Stimulated activated CD8-positive, alpha-beta memory T cell treated with anti-CD3 and anti-CD28 coated beads, Interleukin-4, amount 100 ng/mL, for 48 hours (primary cell): ENCODE measurements at regions not wholly inside any gene's neighbourhood (a gene's known extent, or its start where the extent isn't known, plus 50 kb on each side); places are given as distances from the start of the nearest gene placed in this dataset.
"Not testable (repeated sequence)": the region's sequence is repeated elsewhere in the genome, so short reads cannot be mapped to it uniquely, and the experiment has no call there.

Source experiments
- DNase-seq: peaks from one replicate; pipeline ENCODE4 v3.0.0-alpha.2; 2020

DNA sequence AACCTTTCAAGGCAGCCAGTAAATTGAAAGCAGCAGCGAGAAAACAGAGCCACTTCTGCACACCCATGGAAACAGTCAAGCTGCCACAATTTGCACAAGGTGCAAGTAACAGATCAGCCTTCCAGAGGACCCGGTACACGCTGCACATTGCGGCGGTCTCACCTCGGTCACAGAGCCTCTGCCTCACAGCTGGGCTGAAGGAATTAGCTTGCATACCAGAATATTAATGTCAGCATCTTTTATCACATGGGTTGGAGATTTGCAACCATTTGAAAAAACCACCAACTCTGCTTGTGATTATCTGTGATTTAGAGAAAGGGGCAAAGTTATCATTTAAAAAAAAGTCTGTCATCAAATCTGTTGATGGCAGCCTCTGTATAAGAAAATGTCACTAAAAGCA is 330.5 kb upstream of the TCF4 start:
- DNase-seq: no peak

GRCh38 chr18:55912919-55913318 is 324.9 kb upstream of the TCF4 start:
- no peak for DNase-seq

GRCh38 chr18:55912071-55912470 is 324.1 kb upstream of the TCF4 start:
- DNase-seq: no peak

DNA sequence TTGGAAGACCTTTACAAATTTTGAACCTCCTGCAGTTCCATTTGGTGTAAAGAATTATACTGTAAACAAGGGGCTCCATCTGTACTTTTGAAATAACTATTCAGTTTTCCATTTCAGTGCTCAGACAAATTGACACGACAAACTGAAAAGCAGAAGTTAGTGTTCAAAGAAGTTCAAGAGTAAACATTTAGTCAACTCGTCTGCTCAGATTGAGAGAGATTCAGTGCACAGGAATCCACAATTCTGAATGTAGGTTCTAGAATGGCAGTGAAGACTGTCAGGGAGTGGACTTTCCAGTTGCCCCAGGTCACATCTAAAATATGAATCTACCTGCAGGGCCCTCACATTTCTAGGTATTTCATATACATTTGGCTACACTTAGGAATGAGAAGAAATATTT is 322.3 kb upstream of the TCF4 start:
- no peak for DNase-seq

DNA sequence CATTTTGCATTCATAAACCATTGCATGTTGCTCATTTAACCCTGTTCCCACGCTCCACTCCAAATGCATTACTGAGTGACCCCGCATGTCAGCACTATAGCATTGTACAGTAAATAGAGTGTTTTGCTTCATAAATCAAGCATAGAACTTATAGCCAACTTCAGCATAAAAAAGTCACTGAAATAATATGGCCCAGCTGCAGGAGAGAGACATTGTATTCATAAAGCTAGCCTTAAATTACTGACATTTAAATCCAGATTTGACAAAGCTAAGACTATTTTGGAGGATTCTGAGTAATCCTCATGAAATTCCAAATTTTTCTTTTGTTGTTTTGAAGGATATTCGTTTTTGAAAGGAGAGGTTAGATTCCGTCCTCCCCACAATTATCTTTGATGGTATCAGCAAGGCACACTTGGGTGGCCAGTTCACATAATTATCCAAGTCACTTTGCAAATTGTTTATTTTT is 320.9 kb upstream of the TCF4 start:
- no peak for DNase-seq

GRCh38 chr18:55907453-55908175 is 319.6 kb upstream of the TCF4 start:
- DNase-seq: no peak

- DNase-seq: no peak
These were observed 318.5 kb upstream of the TCF4 start for GRCh38 chr18:55906536-55906935.

- no peak for DNase-seq
These were observed 315.9 kb upstream of the TCF4 start for GRCh38 chr18:55903911-55904310.

DNA sequence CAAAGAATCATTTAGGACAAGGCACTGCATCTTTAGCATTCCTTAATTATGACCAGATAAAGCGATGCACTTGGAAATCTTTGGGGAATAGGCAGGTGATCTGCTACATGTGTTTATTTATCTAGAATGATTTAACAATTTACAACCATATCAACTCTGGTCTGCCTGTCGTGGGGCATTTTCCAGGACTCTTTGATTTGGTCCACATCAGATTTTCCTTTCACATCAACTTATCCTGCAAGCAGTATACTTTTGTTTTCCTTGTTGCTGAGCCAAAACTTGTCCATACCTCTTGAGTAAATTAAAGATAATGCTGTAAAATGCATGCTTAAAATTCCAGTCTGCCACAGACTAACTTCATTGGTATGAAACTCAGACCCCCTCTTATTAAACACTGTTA is 312.4 kb upstream of the TCF4 start:
- no peak for DNase-seq

DNA sequence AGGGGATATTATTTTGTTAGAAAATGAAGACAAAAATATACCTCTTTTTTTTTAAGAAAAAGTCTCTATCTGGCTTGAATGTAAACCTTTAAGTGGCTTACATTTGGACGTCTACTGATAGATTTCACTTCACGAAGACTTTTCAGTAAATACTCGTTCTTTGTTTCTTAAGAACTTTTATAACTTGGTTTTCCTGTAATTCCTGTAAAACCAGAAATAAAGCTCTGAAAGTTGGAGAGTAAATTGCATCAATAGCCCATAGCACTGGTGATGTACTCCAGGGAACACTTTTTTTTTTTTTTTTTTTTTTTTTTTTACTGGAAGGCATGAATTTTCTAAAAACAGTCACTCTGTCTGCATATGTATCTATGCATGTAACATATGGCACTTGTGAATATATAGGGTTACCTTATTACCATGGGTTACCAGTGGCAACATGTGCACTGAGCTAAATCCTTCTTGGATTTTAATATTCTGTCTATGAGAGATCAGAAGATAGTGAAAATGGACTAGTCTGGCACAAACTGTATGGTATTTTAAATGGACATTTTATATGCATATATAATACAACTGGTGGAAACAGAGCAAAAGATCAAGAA is 309.2 kb upstream of the TCF4 start:
- DNase-seq: no peak

GRCh38 chr18:55893948-55894347 is 306.0 kb upstream of the TCF4 start:
- no peak for DNase-seq

DNA sequence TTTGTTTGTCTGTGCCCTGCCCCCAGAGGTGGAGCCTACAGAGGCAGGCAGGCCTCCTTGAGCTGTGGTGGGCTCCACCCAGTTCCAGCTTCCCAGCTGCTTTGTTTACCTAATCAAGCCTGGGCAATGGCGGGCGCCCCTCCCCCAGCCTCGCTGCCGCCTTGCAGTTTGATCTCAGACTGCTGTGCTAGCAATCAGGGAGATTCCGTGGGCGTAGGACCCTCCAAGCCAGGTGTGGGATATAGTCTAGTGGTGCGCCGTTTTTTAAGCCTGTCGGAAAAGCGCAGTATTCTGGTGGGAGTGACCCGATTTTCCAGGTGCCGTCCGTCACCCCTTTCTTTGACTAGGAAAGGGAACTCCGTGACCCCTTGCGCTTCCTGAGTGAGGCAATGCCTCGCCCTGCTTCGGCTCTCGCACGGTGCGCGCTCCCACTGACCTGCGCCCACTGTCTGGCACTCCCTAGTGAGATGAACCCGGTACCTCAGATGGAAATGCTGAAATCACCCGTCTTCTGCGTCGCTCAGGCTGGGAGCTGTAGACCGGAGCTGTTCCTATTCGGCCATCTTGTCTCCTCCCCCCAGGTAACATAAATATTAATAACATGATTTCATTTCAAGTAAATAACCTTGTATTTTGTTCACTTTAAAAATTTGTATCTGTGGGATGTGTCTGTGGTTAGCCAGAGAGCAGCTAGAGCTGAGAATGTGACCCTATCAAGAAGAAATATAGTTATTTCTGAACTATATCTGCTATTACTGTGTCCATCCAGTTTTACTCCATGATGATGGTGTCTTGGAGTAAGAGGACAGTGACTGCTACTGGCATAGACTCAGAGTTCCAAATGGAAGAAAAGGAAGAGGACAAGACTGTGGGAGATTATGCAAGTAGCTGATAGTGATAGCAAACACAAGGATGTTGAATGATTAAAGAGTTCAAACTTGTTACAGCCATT is 305.1 kb upstream of the TCF4 start:
- DNase-seq: not testable (repeated sequence)

DNA sequence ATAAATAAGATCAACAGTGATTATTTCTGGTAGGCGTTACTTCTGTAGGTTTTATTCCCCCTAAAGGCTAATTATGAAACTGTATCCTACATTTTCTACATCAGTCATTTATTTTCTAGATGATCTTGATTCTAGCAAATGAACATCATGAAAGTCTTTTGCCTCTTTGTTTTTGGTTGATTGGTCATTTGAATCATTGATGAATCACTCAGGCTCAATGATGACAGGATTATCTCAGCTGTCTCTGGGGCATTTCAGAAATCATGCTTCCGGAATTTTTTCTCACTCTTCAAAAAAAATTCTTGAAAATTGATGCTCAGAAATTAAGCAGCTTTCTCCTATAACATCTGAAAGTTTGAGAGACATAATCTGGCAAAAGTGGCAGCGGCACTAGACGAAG is 298.9 kb upstream of the TCF4 start:
- DNase-seq: no peak

- DNase-seq: no peak
These were observed 296.5 kb upstream of the TCF4 start for GRCh38 chr18:55884498-55884897.

DNA sequence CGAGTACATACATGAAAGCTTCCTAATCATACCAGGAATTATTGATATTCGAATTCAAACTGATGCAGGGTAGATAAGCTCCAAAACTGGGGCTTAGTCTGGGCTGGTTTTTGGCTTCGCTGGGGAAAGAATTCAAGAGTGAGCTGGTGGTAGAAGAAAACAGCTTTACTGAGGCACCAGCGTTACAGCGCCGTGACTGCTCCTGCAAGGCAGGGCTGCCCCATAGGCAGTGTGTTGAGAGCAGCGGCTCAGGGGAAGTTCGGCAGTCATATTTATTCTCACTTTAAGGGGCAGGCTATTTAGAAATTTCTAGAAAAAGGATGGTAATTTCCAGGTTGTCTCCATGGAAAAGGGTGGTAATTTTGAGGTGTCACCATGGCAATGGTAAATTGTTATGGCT is 292.6 kb upstream of the TCF4 start:
- DNase-seq: no peak

DNA sequence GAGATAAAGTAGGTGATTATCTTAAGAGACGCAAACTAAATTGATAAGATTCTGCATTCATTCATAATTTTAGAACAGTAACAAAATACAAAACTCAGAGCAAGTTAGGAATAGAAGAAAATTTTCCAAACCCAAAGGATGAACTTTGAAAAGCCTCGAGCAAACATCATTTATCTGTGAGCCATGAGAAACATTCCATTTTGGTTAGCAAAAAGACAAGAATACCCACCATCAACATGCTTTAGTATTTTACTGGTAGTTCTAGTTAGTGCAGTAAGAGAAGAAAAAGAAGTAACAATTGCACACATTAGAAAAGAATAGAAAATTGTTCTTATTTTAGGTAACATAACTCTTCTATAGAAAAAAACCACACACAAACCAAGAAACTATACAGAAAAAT is 291.3 kb upstream of the TCF4 start:
- no peak for DNase-seq

DNA sequence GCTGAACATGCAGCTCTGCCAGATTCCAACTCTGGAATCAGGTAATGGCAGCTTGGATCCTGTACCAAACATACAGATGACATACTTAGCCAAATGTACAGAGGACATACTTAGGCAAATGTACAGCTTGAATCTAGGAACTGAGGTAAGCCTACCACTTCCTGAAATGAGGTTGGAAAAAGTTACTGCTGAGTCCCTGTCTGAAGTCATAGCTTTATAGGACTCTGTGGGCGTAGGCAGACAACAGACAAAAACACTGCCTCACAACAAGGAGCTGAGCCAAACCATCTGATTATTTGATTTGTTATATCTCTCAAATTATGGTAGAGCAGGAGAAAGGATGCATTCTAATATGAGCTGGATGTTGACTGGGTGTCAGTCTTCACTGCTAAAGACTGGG is 290.2 kb upstream of the TCF4 start:
- no peak for DNase-seq

DNA sequence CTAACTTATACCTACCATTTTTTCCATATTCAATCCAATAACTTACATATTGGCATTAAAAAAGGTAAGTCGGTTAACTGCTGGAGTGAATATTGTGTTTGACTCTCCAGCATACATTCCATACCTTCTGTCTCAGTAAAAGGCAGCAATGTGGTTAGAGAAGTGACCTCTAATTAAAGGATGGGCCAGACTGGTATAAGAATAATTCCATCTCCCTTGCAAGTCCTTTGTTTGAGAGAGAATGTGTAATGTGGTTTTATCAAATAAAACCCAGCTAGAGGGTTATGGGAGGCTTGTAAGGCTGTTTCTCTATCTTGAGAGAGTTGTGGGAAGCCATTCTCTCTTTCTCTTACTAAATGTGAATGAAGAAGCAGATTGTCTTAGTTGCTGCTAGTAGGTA is 289.3 kb upstream of the TCF4 start:
- no peak for DNase-seq

DNA sequence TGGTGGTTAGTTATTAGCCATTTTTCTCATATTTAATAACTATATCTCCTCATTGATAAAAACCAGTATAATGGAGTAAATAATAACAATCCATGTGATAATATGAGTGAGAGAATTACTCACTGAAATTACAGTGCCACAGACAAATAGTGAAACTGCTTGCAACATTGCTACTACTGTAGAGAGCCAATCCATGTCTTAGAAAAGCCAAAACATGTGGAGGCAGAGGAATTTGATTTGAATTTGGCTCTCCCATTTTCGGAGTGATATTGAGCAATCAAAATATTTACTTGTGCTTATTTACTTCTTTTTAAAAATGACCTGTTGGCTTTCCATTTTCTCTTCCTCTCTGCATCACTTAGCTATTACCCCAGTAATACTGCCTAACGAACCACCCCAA is 288.3 kb upstream of the TCF4 start:
- no peak for DNase-seq

GRCh38 chr18:55875371-55875901 is 287.4 kb upstream of the TCF4 start:
- no peak for DNase-seq

DNA sequence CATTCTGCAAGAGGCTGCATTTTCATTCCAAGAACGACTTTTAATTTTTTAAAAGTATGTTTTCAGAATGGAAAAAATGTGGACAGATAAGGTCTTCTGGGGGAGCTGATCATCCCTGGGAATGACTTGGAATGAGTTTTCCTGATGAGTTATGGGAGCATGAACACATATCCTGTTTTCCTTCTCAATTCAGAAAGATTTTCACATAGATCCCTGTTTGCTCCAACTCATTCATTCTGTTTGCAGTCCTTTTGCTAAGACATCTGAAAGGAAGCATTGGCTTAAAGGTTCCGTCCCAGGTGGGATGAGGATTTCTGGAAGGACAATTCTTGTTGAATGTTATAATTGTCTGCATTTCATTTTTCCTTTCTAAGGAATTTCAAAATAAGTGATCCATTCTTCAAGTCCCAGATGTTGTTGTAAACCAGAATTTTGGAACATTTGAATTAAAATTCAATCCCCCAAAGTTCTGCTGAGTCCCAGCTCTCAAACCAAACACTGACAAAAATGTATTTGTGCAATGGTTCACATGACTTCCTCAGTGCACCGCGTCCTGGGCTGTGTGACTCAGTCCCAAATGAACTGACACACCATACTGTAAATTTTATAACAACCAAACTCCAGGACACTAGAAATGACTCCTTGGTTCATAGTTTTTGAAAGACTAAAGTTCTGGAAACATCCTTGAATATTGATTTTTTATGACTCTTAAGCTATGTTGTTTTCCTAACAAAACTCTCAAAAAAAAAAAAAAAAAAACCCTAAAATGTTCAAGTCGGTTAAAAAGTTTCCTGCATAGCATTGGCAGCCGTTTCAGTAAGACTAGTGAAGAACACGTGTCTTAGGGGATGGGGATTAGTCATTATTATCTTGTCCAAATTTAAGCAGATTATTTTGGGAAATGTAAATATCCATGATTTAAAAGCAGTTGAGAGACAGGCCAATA is 281.8 kb upstream of the TCF4 start:
- no peak for DNase-seq

DNA sequence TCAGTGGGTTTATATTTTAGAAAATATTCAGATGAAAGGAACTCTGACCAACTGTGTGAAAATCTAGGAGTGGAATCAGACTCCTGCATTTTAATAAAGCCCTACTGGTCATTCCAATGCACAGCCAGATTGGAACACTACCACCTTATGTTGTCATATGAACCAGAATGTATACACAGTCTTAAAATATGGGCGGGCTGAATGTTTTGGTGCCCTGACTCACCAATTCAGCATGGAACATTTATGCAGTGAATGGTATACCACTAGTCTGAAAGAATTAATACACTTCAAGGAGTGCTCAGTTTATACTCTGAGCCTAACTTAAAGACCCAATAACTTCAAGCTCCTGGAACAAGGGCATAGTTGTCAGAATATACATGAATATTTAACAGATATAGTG is 280.9 kb upstream of the TCF4 start:
- DNase-seq: no peak
